Osteocyte (in vitro differentiated cells): ENCODE measurements at regions not wholly inside any gene's neighbourhood (a gene's known extent, or its start where the extent isn't known, plus 50 kb on each side); places are given as distances from the start of the nearest gene placed in this dataset.

Source experiments
- DNase-seq: peaks from one replicate; pipeline ENCODE4 v3.0.0; 2021; ENCODE audit warnings: mixed read lengths; ENCODE audit not compliant: unreplicated experiment; ENCODE audit errors: extremely low spot score
- H3K27ac Mint-ChIP-seq: one replicate; pipeline ENCODE4 v1.8.0; 2021; ENCODE audit warnings: mild to moderate bottlenecking, mixed read lengths; ENCODE audit not compliant: unreplicated experiment
- H3K27me3 Mint-ChIP-seq: one replicate; pipeline ENCODE4 v1.8.0; 2021; ENCODE audit warnings: mixed read lengths; ENCODE audit not compliant: unreplicated experiment
- H3K36me3 Mint-ChIP-seq: one replicate; pipeline ENCODE4 v1.8.0; 2021; ENCODE audit warnings: mixed read lengths; ENCODE audit not compliant: unreplicated experiment
- H3K4me1 Mint-ChIP-seq: one replicate; pipeline ENCODE4 v1.8.0; 2021; ENCODE audit warnings: mixed read lengths; ENCODE audit not compliant: unreplicated experiment
- H3K4me3 Mint-ChIP-seq: one replicate; pipeline ENCODE4 v1.8.0; 2021; ENCODE audit warnings: mild to moderate bottlenecking, moderate library complexity, mixed read lengths; ENCODE audit not compliant: unreplicated experiment
- H3K9me3 Mint-ChIP-seq: one replicate; pipeline ENCODE4 v1.8.0; 2021; ENCODE audit warnings: mixed read lengths; ENCODE audit not compliant: unreplicated experiment
- CTCF ChIP-seq: fragments of 200-600 bp; sonication (generic); IDR thresholded peaks from 2 replicates; pipeline ENCODE4 v1.5.0; 2021; ENCODE audit warnings: antibody characterized with exemption, mild to moderate bottlenecking, moderate library complexity

GRCh38 chr3:152930516-152930915, 95.6 kb downstream of the P2RY1 start:
- H3K27me3 Mint-ChIP-seq = peaks cover 13% of the 10 kb centered on the region
- no peaks in the 10 kb centered on the region for H3K4me1 Mint-ChIP-seq
- no peak for TF ChIP-seq CTCF
- H3K27ac Mint-ChIP-seq = no peak overlapping the region
- no peaks in the 10 kb centered on the region for H3K9me3 Mint-ChIP-seq
- no peaks in the 10 kb centered on the region for H3K36me3 Mint-ChIP-seq
- no peak overlapping the region for H3K4me3 Mint-ChIP-seq
- DNase-seq = no peak

- Mint-ChIP-seq H3K27me3 (peaks cover 20% of the 10 kb centered on the region), H3K27ac (no peak overlapping the region), H3K4me1 (no peaks in the 10 kb centered on the region), H3K4me3 (no peak overlapping the region), H3K9me3 (no peaks in the 10 kb centered on the region), H3K36me3 (no peaks in the 10 kb centered on the region)
- no peak for DNase-seq
- TF ChIP-seq CTCF = peak; percentile 15
Measured at GRCh38 chr3:152937234-152937633, 102.3 kb downstream of the P2RY1 start.

GRCh38 chr3:152938974-152939636, 104.2 kb downstream of the P2RY1 start:
- no peak for TF ChIP-seq CTCF
- Mint-ChIP-seq H3K9me3 (no peaks in the 10 kb centered on the region), H3K27me3 (peaks cover 17% of the 10 kb centered on the region), H3K4me3 (no peak overlapping the region), H3K27ac (no peak overlapping the region), H3K4me1 (no peaks in the 10 kb centered on the region), H3K36me3 (no peaks in the 10 kb centered on the region)
- no peak for DNase-seq

- TF ChIP-seq CTCF = no peak
- Mint-ChIP-seq H3K4me3 (no peak overlapping the region), H3K27me3 (peaks cover 9% of the 10 kb centered on the region), H3K4me1 (no peaks in the 10 kb centered on the region), H3K27ac (no peak overlapping the region), H3K36me3 (no peaks in the 10 kb centered on the region), H3K9me3 (no peaks in the 10 kb centered on the region)
- DNase-seq = no peak
Measured at GRCh38 chr3:152941859-152942258, 106.9 kb downstream of the P2RY1 start.

- peaks cover 9% of the 10 kb centered on the region for H3K27me3 Mint-ChIP-seq
- H3K36me3 Mint-ChIP-seq = no peaks in the 10 kb centered on the region
- H3K9me3 Mint-ChIP-seq = no peaks in the 10 kb centered on the region
- TF ChIP-seq CTCF = no peak
- no peak overlapping the region for H3K27ac Mint-ChIP-seq
- H3K4me1 Mint-ChIP-seq = no peaks in the 10 kb centered on the region
- H3K4me3 Mint-ChIP-seq = no peak overlapping the region
- no peak for DNase-seq
Measured at GRCh38 chr3:152942366-152942765, 107.4 kb downstream of the P2RY1 start.
